ENCODE measurements at regions not wholly inside any gene's neighbourhood (a gene's known extent, or its start where the extent isn't known, plus 50 kb on each side); places are given as distances from the start of the nearest gene placed in this dataset.

DNA sequence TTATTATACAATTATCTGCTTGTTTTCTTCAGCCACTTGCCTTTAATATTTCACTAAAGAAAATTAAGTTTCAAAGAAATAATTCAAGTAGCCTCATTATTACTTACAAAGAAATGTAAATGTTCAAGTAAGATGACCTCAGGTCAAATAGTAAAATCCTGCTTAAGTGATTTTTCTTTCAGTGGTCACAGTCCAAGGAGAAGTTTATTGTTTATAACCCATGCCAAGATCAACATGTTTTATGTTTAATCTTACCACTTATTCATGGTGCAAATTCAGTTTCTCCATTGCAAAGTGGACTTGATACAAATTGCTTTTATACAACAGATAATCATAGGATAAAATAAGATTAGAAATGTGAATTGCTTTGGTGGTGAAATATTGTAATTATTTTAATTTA lies 370.2 kb upstream of the FLRT2 start:
- H3K9me3 ChIP-seq (ENCODE audit: control insufficient read depth, insufficient read depth, low read depth, low read length), result no peaks in the 10 kb centered on the region
- CTCF ChIA-PET, result no interaction called here
- TF ChIP-seq ZNF324 (tag by site-specific recombination; IDR thresholded peaks at IDR 0.05), result no peak
- TF ChIP-seq GLI4 (tag by site-specific recombination; IDR thresholded peaks at IDR 0.05), result no peak
- no peak for TF ChIP-seq SP7 (tag by site-specific recombination; IDR thresholded peaks at IDR 0.05)
- no peak for TF ChIP-seq WT1 (tag by site-specific recombination; IDR thresholded peaks at IDR 0.05)
- H3K27ac ChIP-seq (ENCODE audit: extremely low read depth, low read depth, low read length), result no peak overlapping the region
- no peak overlapping the region for H3K4me3 ChIP-seq (ENCODE audit: low read depth, low read length)
- POLR2A ChIA-PET, result no interaction called here
- H3K36me3 ChIP-seq (ENCODE audit: control insufficient read depth in 2 of 2, insufficient read depth in 1 of 2, low read length in 2 of 2), result no peaks in the 10 kb centered on the region
- no peaks in the 10 kb centered on the region for H3K4me1 ChIP-seq (ENCODE audit: control insufficient read depth, insufficient read depth, low read length)

DNA sequence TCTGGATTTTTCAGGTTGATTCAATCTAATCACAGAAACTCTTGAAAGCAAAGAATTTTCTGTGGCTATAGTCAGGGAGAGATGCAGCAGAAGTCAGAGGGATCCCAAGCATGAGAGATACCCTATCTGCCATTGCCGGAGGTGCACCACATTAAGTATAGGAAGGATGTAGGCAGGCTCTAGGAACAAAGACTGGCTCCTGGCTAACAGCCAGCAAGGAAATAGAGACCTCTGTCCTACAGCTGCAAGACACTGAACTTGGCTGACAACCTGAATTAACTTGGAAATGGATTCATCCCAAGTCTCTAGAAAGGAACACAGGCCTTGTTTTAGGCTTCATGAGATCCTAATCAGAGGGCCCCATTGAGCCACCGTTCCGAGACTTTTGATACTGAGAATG lies 364.9 kb upstream of the FLRT2 start:
- Histone ChIP-seq H3K27ac (ENCODE audit: extremely low read depth, low read depth, low read length) (no peak overlapping the region), H3K9me3 (ENCODE audit: control insufficient read depth, insufficient read depth, low read depth, low read length) (no peaks in the 10 kb centered on the region), H3K4me1 (ENCODE audit: control insufficient read depth, insufficient read depth, low read length) (no peaks in the 10 kb centered on the region; the same call in 1 of the 2 replicates), H3K4me3 (ENCODE audit: low read depth, low read length) (no peak overlapping the region), H3K36me3 (ENCODE audit: control insufficient read depth in 2 of 2, insufficient read depth in 1 of 2, low read length in 2 of 2) (no peaks in the 10 kb centered on the region)
- POLR2A ChIA-PET, result no interaction called here
- CTCF ChIA-PET, result no interaction called here
- TF ChIP-seq ZNF792 (tag by site-specific recombination; IDR thresholded peaks at IDR 0.05), result no peak
- TF ChIP-seq ZNF202 (tag by site-specific recombination; IDR thresholded peaks at IDR 0.05; ENCODE audit: borderline replicate concordance), result no peak
- TF ChIP-seq ZNF626 (tag by site-specific recombination; IDR thresholded peaks at IDR 0.05), result no peak
- no peak for TF ChIP-seq ZNF311 (tag by site-specific recombination; IDR thresholded peaks at IDR 0.05; ENCODE audit: borderline replicate concordance)

GRCh38 chr14:85169381-85169780 lies 360.6 kb upstream of the FLRT2 start:
- TF ChIP-seq, protein P1, sequence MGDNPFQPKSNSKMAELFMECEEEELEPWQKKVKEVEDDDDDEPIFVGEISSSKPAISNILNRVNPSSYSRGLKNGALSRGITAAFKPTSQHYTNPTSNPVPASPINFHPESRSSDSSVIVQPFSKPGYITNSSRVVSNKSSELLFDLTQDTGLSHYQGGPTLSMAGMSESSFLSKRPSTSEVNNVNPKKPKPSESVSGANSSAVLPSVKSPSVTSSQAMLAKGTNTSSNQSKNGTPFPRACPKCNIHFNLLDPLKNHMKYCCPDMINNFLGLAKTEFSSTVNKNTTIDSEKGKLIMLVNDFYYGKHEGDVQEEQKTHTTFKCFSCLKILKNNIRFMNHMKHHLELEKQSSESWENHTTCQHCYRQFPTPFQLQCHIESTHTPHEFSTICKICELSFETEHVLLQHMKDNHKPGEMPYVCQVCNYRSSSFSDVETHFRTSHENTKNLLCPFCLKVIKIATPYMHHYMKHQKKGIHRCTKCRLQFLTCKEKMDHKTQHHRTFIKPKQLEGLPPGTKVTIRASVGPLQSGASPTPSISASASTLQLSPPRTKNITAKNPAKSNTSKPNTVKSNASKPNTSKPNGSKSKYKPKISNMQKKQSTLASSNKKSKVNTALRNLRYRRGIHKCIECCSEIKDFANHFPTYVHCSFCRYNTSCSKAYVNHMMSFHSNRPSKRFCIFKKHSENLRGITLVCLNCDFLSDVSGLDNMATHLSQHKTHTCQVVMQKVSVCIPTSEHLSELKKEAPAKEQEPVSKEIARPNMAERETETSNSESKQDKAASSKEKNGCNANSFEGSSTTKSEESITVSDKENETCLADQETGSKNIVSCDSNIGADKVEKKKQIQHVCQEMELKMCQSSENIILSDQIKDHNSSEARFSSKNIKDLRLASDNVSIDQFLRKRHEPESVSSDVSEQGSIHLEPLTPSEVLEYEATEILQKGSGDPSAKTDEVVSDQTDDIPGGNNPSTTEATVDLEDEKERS (tag by site-specific recombination; IDR thresholded peaks at IDR 0.05), result no peak
- TF ChIP-seq ZNF785 (tag by site-specific recombination; IDR thresholded peaks at IDR 0.05) (no peak), HOXD13 (CRISPR knock-in tag; IDR thresholded peaks at IDR 0.05; ENCODE audit: borderline replicate concordance) (no peak), ZNF302 (tag by site-specific recombination; IDR thresholded peaks at IDR 0.05; ENCODE audit: low read depth) (no peak), ZFP41 (tag by site-specific recombination; IDR thresholded peaks at IDR 0.05; ENCODE audit: borderline replicate concordance) (no peak), ZNF157 (tag by site-specific recombination; IDR thresholded peaks at IDR 0.05) (no peak), ZBTB10 (tag by site-specific recombination; IDR thresholded peaks at IDR 0.05) (no peak), ZNF707 (tag by site-specific recombination; IDR thresholded peaks at IDR 0.05) (no peak), ZNF843 (tag by site-specific recombination; IDR thresholded peaks at IDR 0.05) (no peak), HOXA7 (CRISPR knock-in tag; IDR thresholded peaks at IDR 0.05; ENCODE audit: borderline replicate concordance) (no peak)
- TF ChIP-seq, protein P2, sequence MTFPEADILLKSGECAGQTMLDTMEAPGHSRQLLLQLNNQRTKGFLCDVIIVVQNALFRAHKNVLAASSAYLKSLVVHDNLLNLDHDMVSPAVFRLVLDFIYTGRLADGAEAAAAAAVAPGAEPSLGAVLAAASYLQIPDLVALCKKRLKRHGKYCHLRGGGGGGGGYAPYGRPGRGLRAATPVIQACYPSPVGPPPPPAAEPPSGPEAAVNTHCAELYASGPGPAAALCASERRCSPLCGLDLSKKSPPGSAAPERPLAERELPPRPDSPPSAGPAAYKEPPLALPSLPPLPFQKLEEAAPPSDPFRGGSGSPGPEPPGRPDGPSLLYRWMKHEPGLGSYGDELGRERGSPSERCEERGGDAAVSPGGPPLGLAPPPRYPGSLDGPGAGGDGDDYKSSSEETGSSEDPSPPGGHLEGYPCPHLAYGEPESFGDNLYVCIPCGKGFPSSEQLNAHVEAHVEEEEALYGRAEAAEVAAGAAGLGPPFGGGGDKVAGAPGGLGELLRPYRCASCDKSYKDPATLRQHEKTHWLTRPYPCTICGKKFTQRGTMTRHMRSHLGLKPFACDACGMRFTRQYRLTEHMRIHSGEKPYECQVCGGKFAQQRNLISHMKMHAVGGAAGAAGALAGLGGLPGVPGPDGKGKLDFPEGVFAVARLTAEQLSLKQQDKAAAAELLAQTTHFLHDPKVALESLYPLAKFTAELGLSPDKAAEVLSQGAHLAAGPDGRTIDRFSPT (tag by site-specific recombination; IDR thresholded peaks at IDR 0.05), result no peak
- TF ChIP-seq, protein P3, sequence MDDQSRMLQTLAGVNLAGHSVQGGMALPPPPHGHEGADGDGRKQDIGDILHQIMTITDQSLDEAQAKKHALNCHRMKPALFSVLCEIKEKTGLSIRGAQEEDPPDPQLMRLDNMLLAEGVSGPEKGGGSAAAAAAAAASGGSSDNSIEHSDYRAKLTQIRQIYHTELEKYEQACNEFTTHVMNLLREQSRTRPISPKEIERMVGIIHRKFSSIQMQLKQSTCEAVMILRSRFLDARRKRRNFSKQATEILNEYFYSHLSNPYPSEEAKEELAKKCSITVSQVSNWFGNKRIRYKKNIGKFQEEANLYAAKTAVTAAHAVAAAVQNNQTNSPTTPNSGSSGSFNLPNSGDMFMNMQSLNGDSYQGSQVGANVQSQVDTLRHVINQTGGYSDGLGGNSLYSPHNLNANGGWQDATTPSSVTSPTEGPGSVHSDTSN (CRISPR knock-in tag; IDR thresholded peaks at IDR 0.05), result no peak
- Histone ChIP-seq H3K27ac (ENCODE audit: extremely low read depth, low read depth, low read length) (no peak overlapping the region), H3K36me3 (ENCODE audit: control insufficient read depth in 2 of 2, insufficient read depth in 1 of 2, low read length in 2 of 2) (no peaks in the 10 kb centered on the region), H3K4me1 (ENCODE audit: control insufficient read depth, insufficient read depth, low read length) (no peaks in the 10 kb centered on the region; the same call in 1 of the 2 replicates), H3K9me3 (ENCODE audit: control insufficient read depth, insufficient read depth, low read depth, low read length) (no peaks in the 10 kb centered on the region), H3K4me3 (ENCODE audit: low read depth, low read length) (no peak overlapping the region)
- CTCF ChIA-PET, result no interaction called here
- POLR2A ChIA-PET, result no interaction called here
